Large intestine (tissue), 3 donors: ENCODE measurements at regions not wholly inside any gene's neighbourhood (a gene's known extent, or its start where the extent isn't known, plus 50 kb on each side); places are given as distances from the start of the nearest gene placed in this dataset.
"Not testable (repeated sequence)": the region's sequence is repeated elsewhere in the genome, so short reads cannot be mapped to it uniquely, and the experiment has no call there.

Experiments used
- DNase-seq, 2 donors: peaks; one replicate each; pipeline versions ENCODE4 v3.0.0 to v3.0.0-alpha.2; 2013
- H3K27ac ChIP-seq: one replicate; pipeline ENCODE4 v1.5.1; 2013; ENCODE audit warnings: low read length
- H3K27me3 ChIP-seq: 2 replicates; pipeline ENCODE4 v1.6.1; 2013; ENCODE audit warnings: low read length; ENCODE audit not compliant: control insufficient read depth, insufficient read depth
- H3K36me3 ChIP-seq: 2 replicates; pipeline ENCODE4 v1.6.1; 2013; ENCODE audit warnings: low read length; ENCODE audit not compliant: control insufficient read depth, insufficient read depth
- H3K4me1 ChIP-seq: one replicate; pipeline ENCODE4 v1.6.1; 2013; ENCODE audit warnings: low read length; ENCODE audit not compliant: control insufficient read depth, insufficient read depth
- H3K4me3 ChIP-seq: one replicate; pipeline ENCODE4 v1.5.1; 2013; ENCODE audit warnings: low read length
- H3K9me3 ChIP-seq: one replicate; pipeline ENCODE4 v1.6.1; 2013; ENCODE audit warnings: mild to moderate bottlenecking, low read depth, low read length, moderate library complexity; ENCODE audit not compliant: control insufficient read depth
- WGBS: methylation state at CpG from one replicate; pipeline ENCODE4 v1.1.5; 2013; ENCODE audit warnings: low lambda C conversion rate; ENCODE audit not compliant: insufficient coverage; 5-methylcytosine and 5-hydroxymethylcytosine counted together

DNA sequence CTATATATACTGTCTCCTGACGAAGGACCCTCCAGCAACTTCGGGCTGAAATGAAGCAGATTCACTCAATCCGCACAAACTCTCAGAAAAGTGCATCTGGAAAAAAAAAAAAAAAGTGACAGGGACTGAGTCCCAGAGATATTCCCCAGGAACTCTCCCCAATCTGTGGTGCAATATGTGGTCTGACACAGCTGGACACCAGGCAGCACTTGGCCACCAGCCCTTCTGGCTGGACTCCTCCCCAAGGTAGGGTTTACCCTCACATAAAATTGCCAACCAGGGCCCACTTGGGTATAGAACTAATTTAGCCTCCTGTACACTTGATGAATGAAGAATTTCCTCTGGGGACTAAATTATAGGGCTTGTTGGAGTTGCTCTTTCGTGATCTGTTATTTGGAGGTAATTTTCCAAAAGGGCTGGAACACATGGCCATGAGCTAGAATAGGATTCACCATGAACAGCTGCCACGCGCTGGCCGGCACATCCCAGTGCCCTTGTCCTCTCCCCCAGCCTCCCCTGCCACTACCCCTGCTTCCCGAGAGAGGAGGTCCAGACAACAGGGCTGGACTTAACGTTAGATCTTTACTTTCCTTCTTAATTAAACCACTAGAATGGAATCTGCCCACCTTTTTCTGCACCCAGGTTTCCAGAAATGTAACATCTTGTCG is 379.2 kb downstream of the BMP2 start:
- H3K4me3 ChIP-seq, result no peak overlapping the region
- H3K27me3 ChIP-seq, result no peaks in the 10 kb centered on the region
- no peak overlapping the region for H3K27ac ChIP-seq
- DNase-seq, result no peak
- no peaks in the 10 kb centered on the region for H3K4me1 ChIP-seq
- no peaks in the 10 kb centered on the region for H3K36me3 ChIP-seq
- no peaks in the 10 kb centered on the region for H3K9me3 ChIP-seq
- 0% methylated on average over 1 of the region's 10 CpGs for WGBS

DNA sequence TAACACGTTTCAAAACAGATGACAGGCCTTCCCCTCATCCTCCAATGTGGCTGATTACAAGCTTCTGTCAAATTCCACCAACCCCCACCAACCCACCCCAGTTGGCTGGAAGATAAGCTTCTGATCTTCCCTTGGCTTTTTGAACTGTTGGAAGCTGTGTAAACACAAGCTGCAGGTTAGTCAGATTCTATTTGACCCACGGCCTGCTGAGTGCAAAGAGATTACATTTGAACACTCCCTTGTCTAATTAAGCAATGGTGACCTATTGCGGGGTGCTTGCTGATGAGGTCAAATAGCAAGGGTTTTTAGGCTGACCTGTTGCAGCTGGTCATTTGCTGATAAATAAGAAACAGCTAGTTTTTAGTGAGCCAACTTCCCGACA is 379.7 kb downstream of the BMP2 start:
- WGBS, result 0% methylated on average over 1 of the region's 4 CpGs
- Histone ChIP-seq H3K27ac (no peak overlapping the region), H3K9me3 (no peaks in the 10 kb centered on the region), H3K4me3 (no peak overlapping the region), H3K27me3 (no peaks in the 10 kb centered on the region), H3K4me1 (no peaks in the 10 kb centered on the region), H3K36me3 (no peaks in the 10 kb centered on the region)
- peak in 1 of 2 donors; percentile 18 for DNase-seq

DNA sequence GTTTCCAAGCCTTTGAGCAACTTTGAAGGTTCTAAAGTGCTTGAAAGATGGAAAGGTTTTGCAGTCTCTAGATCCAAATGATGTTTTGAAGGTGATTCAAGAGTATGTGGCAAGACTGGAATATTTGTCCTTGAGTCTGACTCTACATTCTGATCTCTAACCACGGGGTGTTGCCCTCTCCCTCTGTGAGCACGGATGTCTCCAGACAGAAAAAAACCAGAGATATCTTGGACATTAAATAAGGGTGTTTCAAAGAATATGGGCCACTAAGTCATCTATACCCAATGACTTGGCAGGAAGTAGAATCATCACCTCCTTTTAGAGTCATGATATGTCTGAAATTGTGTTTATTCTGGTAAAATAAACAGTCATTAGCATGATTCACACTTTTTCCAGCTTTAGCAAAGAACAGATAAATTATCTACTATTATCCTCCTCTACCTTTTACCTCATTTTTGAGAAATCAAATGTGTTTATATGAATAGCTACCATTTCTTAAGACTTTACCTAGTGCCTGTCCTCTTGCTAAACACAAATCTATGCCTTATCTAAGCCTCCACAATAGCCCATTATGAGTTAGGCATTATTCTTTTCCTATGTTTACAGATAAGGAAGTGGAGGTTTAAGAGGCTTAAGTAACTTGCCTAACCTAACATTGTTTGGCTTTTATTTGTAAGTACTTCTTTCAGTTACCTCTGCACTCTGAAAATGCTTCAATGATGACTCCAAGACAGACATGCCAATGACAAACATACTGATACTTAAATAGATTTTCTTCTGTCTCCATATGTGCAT is 384.4 kb downstream of the BMP2 start:
- WGBS, result no CpG with 5 or more reads among the region's 2 CpGs
- H3K4me1 ChIP-seq, result no peaks in the 10 kb centered on the region
- no peaks in the 10 kb centered on the region for H3K27me3 ChIP-seq
- H3K27ac ChIP-seq, result no peak overlapping the region
- no peak for DNase-seq
- H3K4me3 ChIP-seq, result no peak overlapping the region
- no peaks in the 10 kb centered on the region for H3K36me3 ChIP-seq
- no peaks in the 10 kb centered on the region for H3K9me3 ChIP-seq

DNA sequence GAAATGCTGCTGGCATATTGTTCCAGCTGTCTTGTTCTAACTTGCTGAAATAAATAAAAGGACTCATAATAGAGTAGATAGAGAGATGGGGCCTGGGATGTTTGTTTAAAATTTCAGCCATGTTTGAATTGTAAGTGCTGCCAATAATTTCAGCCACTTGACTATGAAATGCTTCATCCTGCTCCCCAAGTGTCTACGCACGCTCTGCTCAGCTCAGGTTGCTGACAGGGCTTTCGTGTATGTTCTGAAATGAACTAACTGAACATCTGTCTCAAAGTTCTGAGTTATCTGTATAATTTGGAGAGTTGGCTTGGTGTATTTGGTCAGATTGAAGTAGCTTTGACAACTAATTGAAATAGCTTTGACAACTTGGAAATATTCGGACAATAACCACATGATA is 387.8 kb downstream of the BMP2 start:
- no peaks in the 10 kb centered on the region for H3K27me3 ChIP-seq
- WGBS, result 100% methylated on average over 1 of the region's 4 CpGs
- no peak overlapping the region for H3K27ac ChIP-seq
- DNase-seq, result no peak
- no peaks in the 10 kb centered on the region for H3K36me3 ChIP-seq
- no peaks in the 10 kb centered on the region for H3K9me3 ChIP-seq
- no peak overlapping the region for H3K4me3 ChIP-seq
- no peaks in the 10 kb centered on the region for H3K4me1 ChIP-seq

DNA sequence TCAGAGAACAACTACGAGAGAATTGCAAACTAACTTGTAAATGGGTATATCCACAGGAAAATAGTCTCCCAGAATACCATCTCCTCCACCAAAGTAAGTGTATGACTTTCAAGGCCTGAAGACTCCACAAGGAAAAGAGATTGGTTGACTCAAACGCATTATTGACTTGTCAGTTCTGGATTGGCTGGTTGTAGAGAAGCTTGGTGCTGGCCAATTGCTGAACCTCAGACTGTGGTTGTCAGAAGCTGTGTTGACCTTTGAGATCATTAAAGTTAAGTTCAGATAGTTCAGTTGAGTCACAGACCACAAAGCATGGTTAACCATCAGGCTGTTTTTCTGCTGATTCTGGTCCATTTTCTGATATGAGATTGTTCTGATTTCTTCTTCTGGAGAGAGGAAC is 388.3 kb downstream of the BMP2 start:
- H3K9me3 ChIP-seq, result no peaks in the 10 kb centered on the region
- no peak overlapping the region for H3K4me3 ChIP-seq
- no peaks in the 10 kb centered on the region for H3K36me3 ChIP-seq
- no peaks in the 10 kb centered on the region for H3K4me1 ChIP-seq
- DNase-seq, result peak; percentile 8 to 11
- no peak overlapping the region for H3K27ac ChIP-seq
- no CpG with 5 or more reads among the region's 2 CpGs for WGBS
- H3K27me3 ChIP-seq, result no peaks in the 10 kb centered on the region

DNA sequence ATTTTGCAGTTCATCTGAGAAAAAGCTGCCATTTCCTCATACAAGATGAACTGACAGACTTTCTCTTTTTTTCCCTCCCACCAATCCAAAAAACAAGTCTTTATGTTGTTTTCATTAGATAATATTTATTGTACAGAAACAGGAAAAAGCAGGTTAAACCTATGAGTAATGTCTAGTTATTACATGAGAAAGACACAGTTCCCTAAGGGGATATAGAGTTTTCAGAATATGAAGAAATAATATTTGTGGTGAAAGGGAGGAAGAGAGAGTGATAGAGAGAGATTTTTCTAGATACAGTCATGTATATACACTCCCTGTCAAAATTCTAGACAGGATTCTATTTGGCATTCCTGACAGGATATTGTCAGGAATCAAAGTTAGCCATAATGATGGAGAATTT is 392.4 kb downstream of the BMP2 start:
- H3K4me1 ChIP-seq, result no peaks in the 10 kb centered on the region
- no peak overlapping the region for H3K27ac ChIP-seq
- no peaks in the 10 kb centered on the region for H3K27me3 ChIP-seq
- no peaks in the 10 kb centered on the region for H3K9me3 ChIP-seq
- H3K4me3 ChIP-seq, result no peak overlapping the region
- no peak for DNase-seq
- no peaks in the 10 kb centered on the region for H3K36me3 ChIP-seq

DNA sequence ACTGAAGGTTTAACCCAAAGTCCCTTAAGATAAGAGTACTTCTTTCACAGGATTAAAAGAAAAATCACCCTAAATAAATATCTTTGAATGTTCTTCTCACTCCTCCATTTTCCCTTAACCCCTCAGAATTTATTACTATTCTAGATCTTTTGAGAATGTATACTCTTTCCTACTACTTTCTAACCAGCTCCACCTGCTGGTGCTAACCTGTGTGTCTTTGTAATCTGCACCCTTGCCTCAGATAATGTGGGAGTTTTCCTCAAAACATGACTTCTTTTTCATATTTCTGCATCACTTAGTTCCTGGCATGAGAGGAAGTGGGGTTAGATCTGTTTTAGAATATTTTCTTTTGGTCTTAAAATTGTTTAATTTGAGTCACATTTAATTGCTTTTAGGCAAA is 394.2 kb downstream of the BMP2 start:
- Histone ChIP-seq H3K36me3 (no peaks in the 10 kb centered on the region), H3K27me3 (no peaks in the 10 kb centered on the region), H3K4me3 (no peak overlapping the region), H3K9me3 (no peaks in the 10 kb centered on the region), H3K27ac (no peak overlapping the region), H3K4me1 (no peaks in the 10 kb centered on the region)
- DNase-seq, result no peak

DNA sequence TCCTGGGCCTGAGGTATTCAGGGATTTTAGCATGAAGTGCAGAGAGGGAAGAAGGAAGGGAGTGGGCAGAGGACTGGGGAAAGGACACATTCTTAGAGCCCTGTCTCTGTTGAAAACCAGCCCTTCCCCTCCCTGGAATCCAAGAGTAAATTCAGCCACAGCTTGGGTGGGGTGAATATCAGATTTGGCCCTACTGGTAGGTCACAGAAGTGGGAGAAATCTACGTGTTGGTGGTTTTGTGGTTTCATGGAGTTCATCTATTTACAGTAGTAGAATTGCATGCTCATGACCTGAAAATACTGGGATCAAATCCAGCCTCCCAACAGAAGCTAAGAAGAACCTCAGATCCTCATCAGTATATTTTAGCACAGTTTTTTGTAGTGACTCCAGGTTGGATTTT is 404.4 kb downstream of the BMP2 start:
- H3K9me3 ChIP-seq, result no peaks in the 10 kb centered on the region
- H3K4me1 ChIP-seq, result no peaks in the 10 kb centered on the region
- H3K27me3 ChIP-seq, result no peaks in the 10 kb centered on the region
- DNase-seq, result no peak
- no peak overlapping the region for H3K27ac ChIP-seq
- no peaks in the 10 kb centered on the region for H3K36me3 ChIP-seq
- no CpG with 5 or more reads among the region's 1 CpG for WGBS
- H3K4me3 ChIP-seq, result no peak overlapping the region

DNA sequence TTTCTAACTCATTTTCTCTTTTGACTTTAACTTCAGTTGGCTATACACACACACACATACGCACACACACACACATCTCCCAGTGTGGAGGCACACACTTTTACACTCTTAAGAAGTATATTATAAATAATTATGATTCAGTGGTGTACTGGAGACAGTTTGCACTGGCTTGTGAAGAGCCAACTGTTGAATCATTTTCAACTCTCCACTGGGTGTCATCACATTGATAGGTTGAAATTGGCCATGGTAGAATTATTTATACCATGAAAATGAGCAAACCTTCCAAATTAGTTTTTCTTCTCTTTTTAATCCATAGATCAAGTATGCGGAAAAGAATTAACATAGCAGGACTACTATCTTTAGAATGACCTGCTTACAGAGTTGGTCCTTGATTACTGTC is 407.1 kb downstream of the BMP2 start:
- Histone ChIP-seq H3K9me3 (no peaks in the 10 kb centered on the region), H3K4me3 (no peak overlapping the region), H3K27ac (no peak overlapping the region), H3K27me3 (no peaks in the 10 kb centered on the region), H3K4me1 (no peaks in the 10 kb centered on the region), H3K36me3 (no peaks in the 10 kb centered on the region)
- no peak for DNase-seq
- no CpG with 5 or more reads among the region's 2 CpGs for WGBS

DNA sequence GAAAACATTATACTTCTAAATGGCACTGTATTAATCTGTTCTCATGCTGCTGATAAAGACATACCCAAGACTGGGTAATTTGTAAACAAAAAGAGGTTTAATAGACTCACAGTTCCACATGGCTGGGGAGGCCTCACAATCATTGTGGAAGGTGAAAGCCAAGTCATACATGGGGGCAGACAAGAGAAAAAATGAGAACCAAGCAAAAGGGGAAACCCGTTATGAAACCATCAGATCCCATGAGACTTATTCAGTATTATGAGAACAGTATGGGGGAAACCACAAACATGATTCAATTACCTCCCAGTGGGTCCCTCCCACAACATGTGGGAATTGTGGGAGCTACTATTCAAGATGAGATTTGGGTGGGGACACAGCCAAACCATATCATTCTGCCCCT is 408.3 kb downstream of the BMP2 start:
- not testable (repeated sequence) for H3K27me3 ChIP-seq, H3K36me3 ChIP-seq, H3K9me3 ChIP-seq, H3K4me3 ChIP-seq, H3K4me1 ChIP-seq, H3K27ac ChIP-seq, DNase-seq
- WGBS, result no CpG with 5 or more reads among the region's 1 CpG

DNA sequence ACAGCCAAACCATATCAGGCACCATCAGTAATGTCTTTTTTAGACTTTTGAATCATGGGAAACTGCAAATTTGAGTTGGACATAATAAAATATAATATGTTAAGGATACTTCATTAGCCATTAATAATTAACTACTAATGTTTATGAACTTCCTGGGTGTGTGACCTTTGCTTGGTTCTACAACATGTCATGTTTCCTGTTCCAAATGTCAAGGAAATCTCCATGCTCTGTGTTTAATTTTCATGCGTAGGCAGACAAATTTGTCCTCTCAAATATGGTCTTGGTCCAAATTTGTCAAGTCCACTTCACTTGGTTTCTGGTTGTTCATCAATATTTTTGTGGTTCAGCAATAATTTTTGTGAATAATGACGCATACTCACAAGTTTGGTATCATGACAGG is 410.5 kb downstream of the BMP2 start:
- H3K27ac ChIP-seq, result no peak overlapping the region
- H3K4me3 ChIP-seq, result no peak overlapping the region
- 100% methylated on average over 2 of the region's 2 CpGs for WGBS
- no peak for DNase-seq
- H3K9me3 ChIP-seq, result no peaks in the 10 kb centered on the region
- no peaks in the 10 kb centered on the region for H3K36me3 ChIP-seq
- no peaks in the 10 kb centered on the region for H3K27me3 ChIP-seq
- no peaks in the 10 kb centered on the region for H3K4me1 ChIP-seq
